ENCODE measurements at regions not wholly inside any gene's neighbourhood (a gene's known extent, or its start where the extent isn't known, plus 50 kb on each side); places are given as distances from the start of the nearest gene placed in this dataset.

- H3K4me3 Mint-ChIP-seq (ENCODE audit: unreplicated experiment), result no peak overlapping the region
- POLR2A ChIA-PET, result no interaction called here
- no peaks in the 10 kb centered on the region for H3K27me3 Mint-ChIP-seq (ENCODE audit: insufficient read depth, unreplicated experiment)
- H3K36me3 Mint-ChIP-seq (ENCODE audit: insufficient read depth, unreplicated experiment), result peaks cover 9% of the 10 kb centered on the region
- no peak for DNase-seq
- no TSS peak for BruUV-seq (replicated peaks)
- no peak overlapping the region for H3K4me3 ChIP-seq (ENCODE audit: low read depth, low read length)
- H3K4me1 Mint-ChIP-seq (ENCODE audit: low read depth, unreplicated experiment), result peaks cover 7% of the 10 kb centered on the region
- TF ChIP-seq CTCF (IDR thresholded peaks at IDR 0.05; ENCODE audit: insufficient read depth in 1 of 2, low read depth in 1 of 2, low read length in 1 of 2, severe bottlenecking in 1 of 2, unreplicated experiment in 1 of 2), result no peak
- H3K36me3 ChIP-seq (ENCODE audit: control insufficient read depth, insufficient read depth, low read length), result no peaks in the 10 kb centered on the region
- CTCF ChIA-PET, result no interaction called here
- intact Hi-C loops (cut with micrococcal nuclease; ENCODE audit: unreplicated experiment), result no loop called here
- H3K27me3 ChIP-seq (replicated peaks; ENCODE audit: control insufficient read depth, insufficient read depth, low read length), result no peaks in the 10 kb centered on the region
- H3K9me3 ChIP-seq, result no peaks in the 10 kb centered on the region
- H3K4me1 ChIP-seq, result no peaks in the 10 kb centered on the region
- H3K9me3 Mint-ChIP-seq (ENCODE audit: unreplicated experiment), result peaks cover 10% of the 10 kb centered on the region
- H3K27ac Mint-ChIP-seq (ENCODE audit: unreplicated experiment), result no peak overlapping the region
These were observed 203.7 kb downstream of the CTTN start for GRCh38 chr11:70601861-70602538.

GRCh38 chr11:70603114-70603755 lies 204.9 kb downstream of the CTTN start:
- no TSS peak for BruUV-seq (replicated peaks)
- no peaks in the 10 kb centered on the region for H3K9me3 ChIP-seq
- Mint-ChIP-seq H3K27me3 (ENCODE audit: insufficient read depth, unreplicated experiment) (no peaks in the 10 kb centered on the region), H3K4me3 (ENCODE audit: unreplicated experiment) (no peak overlapping the region), H3K9me3 (ENCODE audit: unreplicated experiment) (peaks cover 10% of the 10 kb centered on the region), H3K27ac (ENCODE audit: unreplicated experiment) (no peak overlapping the region), H3K4me1 (ENCODE audit: low read depth, unreplicated experiment) (peaks cover 7% of the 10 kb centered on the region), H3K36me3 (ENCODE audit: insufficient read depth, unreplicated experiment) (peaks cover 18% of the 10 kb centered on the region)
- H3K27me3 ChIP-seq (replicated peaks; ENCODE audit: control insufficient read depth, insufficient read depth, low read length), result no peaks in the 10 kb centered on the region
- TF ChIP-seq CTCF (IDR thresholded peaks at IDR 0.05; ENCODE audit: insufficient read depth in 1 of 2, low read depth in 1 of 2, low read length in 1 of 2, severe bottlenecking in 1 of 2, unreplicated experiment in 1 of 2), result no peak
- intact Hi-C loops (cut with micrococcal nuclease; ENCODE audit: unreplicated experiment), result no loop called here
- ChIA-PET POLR2A (no interaction called here), CTCF (no interaction called here)
- H3K4me3 ChIP-seq (ENCODE audit: low read depth, low read length), result no peak overlapping the region
- DNase-seq, result no peak
- no peaks in the 10 kb centered on the region for H3K36me3 ChIP-seq (ENCODE audit: control insufficient read depth, insufficient read depth, low read length)
- no peaks in the 10 kb centered on the region for H3K4me1 ChIP-seq

- intact Hi-C loops (cut with micrococcal nuclease; ENCODE audit: unreplicated experiment), result no loop called here
These were observed 205.5 kb downstream of the CTTN start for GRCh38 chr11:70603756-70604211.

More at GRCh38 chr11:70603756-70604211, 205.5 kb downstream of the CTTN start:
- Mint-ChIP-seq H3K27ac (ENCODE audit: unreplicated experiment) (no peak overlapping the region), H3K4me1 (ENCODE audit: low read depth, unreplicated experiment) (peaks cover 7% of the 10 kb centered on the region), H3K4me3 (ENCODE audit: unreplicated experiment) (no peak overlapping the region), H3K27me3 (ENCODE audit: insufficient read depth, unreplicated experiment) (no peaks in the 10 kb centered on the region), H3K9me3 (ENCODE audit: unreplicated experiment) (peaks cover 10% of the 10 kb centered on the region), H3K36me3 (ENCODE audit: insufficient read depth, unreplicated experiment) (peaks cover 23% of the 10 kb centered on the region)
- Histone ChIP-seq H3K27me3 (replicated peaks; ENCODE audit: control insufficient read depth, insufficient read depth, low read length) (no peaks in the 10 kb centered on the region), H3K36me3 (ENCODE audit: control insufficient read depth, insufficient read depth, low read length) (no peaks in the 10 kb centered on the region), H3K9me3 (no peaks in the 10 kb centered on the region), H3K4me3 (ENCODE audit: low read depth, low read length) (no peak overlapping the region), H3K4me1 (0 out of 2 replicates have a peak, but pooled peaks cover 2% of the 10 kb centered on the region)
- no peak for TF ChIP-seq CTCF (IDR thresholded peaks at IDR 0.05; ENCODE audit: insufficient read depth in 1 of 2, low read depth in 1 of 2, low read length in 1 of 2, severe bottlenecking in 1 of 2, unreplicated experiment in 1 of 2)
- CTCF ChIA-PET, result no interaction called here
- no peak for DNase-seq
- POLR2A ChIA-PET, result no interaction called here
- no TSS peak for BruUV-seq (replicated peaks)

All from Caco-2 (cell line).